Activated effector memory CD4-positive, alpha-beta T cell treated with anti-CD3 and anti-CD28 coated beads, Interleukin-2, amount 50 U/mL, for 16 hours (primary cell): ENCODE measurements at regions not wholly inside any gene's neighbourhood (a gene's known extent, or its start where the extent isn't known, plus 50 kb on each side); places are given as distances from the start of the nearest gene placed in this dataset.
"Not testable (repeated sequence)": the region's sequence is repeated elsewhere in the genome, so short reads cannot be mapped to it uniquely, and the experiment has no call there.

ENCODE experiments used
- DNase-seq: peaks from one replicate; pipeline ENCODE4 v3.0.0-alpha.2; 2020

DNA sequence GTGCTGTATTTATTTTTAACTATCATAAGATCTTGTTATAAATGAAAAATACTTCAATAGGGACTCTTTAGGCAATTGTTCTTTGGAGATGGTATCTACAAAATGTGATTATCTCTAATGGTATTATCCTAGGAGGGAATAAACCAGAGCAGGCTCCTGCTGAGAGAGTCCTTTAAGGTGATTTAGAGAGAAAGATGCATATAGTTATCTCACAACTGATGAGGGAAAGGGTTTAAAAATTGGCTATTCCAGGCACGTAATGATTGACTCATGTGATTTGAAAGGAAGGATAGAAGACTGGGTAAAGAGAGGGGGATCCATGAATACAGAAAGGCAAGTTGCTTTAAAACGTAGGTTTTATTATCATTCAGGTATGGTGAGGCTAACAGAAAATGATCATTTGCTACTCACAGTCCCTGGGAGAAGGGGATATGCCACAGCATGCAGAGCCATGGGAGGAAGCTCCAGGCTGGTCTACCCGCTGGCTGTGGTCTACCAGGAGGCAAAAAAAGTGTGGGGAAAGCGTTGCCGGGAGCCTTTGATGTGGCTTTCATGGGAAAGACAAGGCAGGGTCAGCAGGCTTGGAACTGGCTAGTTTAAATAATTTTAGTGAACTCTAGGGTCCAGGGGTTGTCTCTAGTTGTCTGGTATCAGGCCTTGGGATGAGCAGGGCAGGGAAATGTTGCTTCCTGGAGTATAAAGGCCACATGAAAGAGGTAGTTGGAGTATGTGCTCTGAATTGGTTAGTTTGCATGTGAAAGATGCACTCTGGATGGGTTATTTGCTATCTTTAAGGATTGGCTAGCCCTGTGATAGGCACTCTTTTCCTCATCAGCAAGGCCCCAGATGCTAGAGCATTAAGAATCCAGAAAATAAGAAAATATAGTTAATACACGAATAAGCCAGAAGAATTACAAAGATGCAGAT lies 798.4 kb upstream of the GRM7 start:
- DNase-seq = no peak

DNA sequence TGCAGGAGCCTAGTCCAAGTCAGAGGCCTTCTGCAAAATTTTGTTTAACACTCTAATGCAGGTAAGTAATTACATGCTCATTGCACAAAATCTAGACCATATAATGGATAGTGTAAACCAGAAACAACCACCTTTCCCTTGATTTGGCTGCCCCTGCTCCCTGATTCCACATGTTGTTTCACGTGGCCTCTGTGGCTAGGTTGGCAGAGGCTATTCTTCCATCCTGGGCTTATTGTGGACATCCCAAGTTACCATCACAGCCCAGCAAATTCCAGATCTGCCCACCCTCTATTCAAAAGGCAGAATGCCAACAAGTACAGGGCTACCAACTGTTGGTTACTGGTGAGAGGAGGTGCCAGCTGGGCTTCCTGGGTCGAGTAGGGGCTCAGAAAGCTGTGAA lies 794.5 kb upstream of the GRM7 start:
- no peak for DNase-seq

DNA sequence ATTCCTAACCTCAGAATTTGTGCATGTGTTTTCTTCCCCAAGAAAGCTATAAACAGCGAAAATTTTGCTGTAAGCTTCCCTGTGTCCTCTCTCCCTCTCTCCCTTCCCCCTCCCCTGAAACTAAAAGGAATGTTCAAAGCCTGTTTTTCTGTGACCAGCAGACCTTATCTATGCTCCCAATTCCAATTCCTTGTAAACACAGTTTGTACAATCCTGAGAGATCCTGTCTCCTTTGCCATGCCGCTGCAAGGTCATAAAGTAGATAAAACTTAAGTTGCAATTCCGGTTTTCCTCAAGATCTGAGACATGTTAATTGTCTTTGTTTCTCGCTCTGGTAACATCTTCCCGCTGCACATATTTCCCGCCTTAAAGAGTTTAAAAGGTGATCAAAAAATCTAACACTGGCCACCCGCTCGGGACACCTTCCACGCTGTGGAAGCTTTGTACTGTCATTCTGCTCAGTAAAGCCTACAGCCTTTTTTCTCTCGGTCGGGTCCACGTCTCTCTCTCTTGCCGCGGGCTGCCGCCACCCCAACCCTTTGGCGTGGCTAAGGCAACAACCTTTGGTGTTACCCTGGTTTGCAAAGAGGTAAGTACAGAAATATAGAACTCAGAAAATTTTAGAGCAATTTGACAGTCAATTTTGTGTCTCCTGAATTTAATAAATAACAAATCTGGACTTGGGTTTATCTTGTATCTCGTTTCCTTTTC lies 793.9 kb upstream of the GRM7 start:
- DNase-seq = not testable (repeated sequence)

DNA sequence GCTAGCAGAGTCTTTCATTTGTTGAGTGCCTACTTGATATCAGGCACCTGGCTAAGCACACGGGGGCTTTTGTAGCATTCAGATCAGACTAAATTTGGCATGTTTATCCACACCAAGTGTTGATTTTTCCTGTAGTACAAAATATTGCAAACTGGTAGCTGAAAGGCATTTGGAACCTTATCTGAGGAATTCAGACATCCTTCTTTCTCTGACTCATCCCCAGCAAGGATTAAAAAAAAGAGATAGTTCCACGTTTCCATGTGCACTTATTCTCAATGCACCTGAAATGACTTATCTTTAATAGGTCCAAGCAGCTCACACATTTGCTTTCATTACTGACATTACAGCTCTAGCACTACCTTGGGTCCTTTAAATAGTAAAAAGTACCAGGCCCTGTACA lies 786.0 kb upstream of the GRM7 start:
- no peak for DNase-seq

DNA sequence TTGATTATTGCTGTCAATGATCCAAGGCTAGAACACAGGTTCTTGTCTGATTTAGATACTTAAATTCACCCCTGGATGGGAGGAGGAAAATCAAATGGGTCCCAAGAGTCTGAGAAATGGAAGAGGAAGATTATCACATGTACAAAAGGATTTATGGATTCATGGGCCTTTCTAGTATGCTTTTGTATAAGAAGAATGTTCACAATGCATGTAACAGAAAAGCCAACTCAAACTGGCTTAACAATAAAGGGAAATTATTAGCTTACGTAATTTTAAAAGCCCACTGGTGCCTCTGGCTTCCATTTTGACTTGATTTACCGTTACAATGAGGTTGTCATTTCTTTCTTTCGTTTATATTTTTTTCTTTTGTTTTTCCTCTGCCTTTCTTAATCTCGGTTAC lies 782.5 kb upstream of the GRM7 start:
- no peak for DNase-seq

DNA sequence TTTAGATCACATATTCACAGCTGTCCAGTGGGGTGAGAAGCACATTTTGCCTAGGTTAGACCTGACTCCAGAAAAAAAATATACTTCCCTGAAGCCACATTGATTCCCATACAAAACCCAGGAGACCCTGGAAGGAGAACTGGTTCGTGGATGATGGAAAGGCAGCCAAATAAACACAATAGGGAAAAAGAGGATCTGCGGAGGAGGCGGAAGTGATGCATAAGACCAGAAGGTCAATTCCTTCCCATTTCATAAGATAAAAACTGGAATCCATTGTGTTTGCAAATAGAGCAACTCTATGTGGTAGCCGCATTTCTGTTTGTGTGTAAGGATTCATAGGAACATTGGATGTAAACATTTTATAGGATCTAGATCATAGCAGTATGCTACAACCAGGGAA lies 781.9 kb upstream of the GRM7 start:
- DNase-seq = no peak

DNA sequence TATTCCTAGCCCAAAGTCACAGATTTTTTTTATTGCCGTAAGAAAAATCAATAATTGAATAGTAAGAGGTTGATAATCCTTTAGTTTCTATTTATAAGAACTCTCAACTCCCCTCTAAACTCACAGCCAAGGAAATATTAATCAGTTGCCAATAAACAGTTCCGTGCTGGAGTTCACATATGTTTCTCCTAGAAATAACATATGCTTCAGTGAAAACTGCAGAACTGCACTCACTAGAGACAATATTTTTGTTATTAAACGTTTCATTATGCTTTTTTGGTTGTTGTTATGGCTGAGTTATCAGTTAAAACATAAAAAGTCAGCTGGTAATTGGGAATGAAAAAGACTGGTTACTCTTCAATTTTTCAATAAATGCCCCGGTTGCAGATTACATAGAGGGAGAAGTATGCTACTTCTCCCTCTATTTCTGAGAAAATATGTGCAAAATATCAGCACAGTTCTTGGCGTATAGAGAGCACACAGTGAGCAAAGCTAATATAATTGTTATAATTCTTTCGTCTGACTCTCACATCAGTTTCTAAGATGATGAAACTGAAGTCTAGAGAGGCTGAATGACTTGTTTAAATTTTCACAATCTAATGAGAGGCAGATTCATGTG lies 781.2 kb upstream of the GRM7 start:
- no peak for DNase-seq

DNA sequence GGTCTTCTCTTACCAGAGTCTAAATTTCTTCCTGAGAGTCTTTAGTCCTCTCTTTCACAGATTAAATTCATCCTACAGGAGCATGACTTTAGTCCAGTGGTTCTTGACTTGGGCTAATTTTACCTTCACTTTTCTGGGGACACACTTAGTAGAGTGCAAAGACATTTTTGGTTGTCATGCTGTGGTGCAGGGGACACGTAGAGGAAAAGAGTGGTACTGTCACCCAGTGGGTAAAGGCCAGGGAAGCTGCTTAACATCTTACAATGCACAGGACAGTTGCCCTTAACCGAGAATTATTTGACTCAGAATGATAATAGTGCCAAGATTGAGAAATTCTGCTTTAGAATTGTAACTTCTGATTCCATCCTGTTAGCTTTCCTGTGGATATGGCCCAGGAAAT lies 772.5 kb upstream of the GRM7 start:
- DNase-seq = no peak

DNA sequence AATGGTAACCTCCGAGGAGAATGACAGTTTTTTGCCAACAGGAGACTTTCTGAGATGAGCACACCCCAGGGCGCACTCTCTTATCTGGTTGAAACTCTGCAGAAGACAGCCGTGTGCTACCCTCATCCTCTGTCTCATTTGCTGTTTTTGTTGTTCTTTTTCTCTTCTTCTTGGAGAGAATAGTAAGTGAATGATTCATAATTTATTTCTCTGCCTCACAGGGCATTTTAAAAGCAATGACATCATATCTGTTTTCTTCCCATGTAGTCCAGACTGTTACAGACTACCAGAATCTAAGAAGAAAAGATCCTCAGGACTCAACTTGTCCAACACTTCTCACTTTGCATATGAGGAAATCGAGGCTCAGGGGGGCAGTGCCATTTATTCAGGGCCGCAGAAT lies 771.1 kb upstream of the GRM7 start:
- DNase-seq = no peak

DNA sequence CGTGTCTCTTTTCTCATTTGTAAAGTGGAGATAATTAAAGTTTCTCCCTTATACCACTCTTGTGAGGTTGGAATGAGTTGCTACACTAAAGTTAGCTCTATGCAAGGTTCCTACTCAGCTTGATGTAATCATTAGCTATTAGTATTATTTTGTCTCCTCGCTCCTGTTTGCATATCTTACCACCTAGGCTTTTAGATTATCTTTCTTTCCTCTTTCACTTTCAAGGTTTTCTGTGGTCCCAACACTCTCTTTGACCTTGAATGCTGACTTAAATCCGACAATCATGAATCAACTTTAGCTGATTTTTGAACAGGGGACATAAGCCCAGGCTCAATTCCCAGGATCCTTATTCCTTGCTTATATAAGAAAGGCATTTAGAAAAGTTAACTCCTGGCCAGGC lies 769.7 kb upstream of the GRM7 start:
- no peak for DNase-seq

DNA sequence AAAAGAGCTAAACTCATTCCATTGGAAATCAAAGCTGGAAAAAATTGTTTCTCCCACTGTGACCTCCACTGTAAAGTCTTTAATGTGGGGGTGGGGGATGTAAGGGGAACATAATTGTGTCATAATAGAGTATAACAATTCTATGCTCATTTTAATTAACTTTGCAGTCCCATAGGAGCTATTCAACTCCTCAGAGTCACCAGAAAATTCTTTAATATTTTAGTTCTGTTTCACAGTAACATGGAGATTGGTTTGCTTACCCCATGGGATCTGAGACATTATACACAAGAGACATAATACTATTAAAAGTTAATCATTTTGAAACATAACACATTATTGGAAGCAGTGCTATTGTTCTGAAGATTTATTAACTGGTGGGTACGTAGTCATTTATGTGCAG lies 765.9 kb upstream of the GRM7 start:
- DNase-seq = no peak

DNA sequence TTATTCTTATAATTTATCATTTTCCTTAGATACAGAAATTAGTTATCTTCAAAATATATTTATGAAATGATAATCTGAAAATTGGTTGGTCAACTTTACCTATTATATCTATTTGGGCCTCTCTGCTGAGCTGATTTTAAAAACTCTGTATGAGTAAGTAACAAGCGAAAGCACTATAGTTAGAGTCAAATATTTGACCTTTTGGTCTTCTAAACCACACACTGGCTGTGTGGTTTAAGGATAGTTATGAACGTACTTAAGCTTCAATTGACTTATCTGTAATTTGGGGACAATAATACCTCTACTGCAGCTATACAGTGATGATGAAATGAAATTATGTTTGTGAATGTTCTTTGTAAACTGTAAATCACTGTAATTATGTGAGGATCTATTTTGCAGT lies 763.9 kb upstream of the GRM7 start:
- DNase-seq = no peak

DNA sequence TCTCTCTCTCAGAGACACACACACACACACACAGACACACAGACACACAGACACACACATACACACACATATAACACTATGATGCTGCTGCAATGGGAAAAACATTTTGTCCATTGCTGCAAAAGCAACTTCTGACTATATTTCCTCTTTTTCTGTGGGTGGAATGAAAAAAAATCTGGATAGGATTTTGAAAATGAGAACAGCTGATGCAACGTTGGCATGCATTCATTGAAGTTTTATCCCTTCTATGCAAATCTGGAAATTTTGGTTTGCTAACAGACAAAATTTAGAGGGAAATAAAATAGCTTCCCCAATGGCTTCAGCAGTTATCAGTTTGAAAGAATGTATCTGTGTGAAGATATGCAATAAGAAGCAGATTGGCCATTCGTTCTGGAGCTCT lies 763.4 kb upstream of the GRM7 start:
- no peak for DNase-seq

DNA sequence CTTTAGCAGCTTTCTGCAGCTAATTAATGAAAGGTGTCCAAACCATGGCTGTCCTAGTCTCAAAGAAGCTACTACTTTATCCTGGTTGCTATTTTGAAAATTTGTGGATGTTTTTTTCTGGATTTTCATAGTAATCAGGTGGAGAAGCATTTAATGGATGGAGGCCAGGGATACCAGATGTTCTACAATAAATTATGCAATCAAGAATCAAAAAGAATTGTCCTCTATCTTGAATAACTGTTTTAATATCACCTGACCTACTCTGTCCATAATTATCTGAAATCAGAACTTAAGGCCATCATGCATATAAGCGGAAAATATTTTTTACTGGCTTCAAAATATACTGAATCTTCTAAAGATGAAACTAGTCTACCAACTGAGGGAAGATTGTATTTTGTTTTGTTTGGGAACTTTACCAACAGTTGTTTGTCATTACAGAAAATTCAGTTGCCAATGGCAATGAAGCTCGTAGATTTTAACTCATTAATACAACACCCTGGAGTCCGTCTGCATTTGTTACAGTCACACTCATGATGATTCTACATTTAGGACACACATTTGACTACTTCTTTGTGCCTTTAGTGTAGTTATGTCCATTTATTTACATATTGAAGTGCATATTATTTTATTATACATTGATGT lies 762.3 kb upstream of the GRM7 start:
- DNase-seq = no peak

DNA sequence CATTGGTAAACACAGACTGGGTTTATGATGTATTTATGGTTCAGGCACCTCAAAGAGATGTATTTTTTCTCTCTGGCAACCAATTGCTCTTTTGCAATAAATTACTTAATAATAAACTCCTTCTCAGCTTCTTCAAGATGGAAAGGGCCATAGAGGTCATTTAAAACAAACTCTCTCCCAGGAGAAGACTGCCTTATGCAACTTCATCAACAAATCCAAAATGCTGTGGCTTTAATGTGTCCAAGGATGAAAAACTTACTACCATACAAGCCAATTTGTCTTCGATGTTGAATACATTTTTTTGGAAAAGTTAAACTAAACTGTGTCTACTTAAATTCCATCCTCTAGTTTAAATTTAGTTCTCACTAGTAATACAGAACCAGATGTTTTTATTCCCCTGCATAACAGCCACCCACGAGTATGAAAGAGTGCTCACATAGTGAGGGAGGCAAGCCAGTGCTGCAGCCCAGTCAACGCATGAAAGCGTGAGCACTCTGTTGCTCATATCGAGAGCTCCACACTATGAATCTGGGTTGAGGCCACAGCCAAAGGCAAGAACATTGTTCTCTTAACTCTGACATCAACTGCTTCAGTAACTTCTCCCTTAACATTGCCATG lies 761.3 kb upstream of the GRM7 start:
- no peak for DNase-seq

DNA sequence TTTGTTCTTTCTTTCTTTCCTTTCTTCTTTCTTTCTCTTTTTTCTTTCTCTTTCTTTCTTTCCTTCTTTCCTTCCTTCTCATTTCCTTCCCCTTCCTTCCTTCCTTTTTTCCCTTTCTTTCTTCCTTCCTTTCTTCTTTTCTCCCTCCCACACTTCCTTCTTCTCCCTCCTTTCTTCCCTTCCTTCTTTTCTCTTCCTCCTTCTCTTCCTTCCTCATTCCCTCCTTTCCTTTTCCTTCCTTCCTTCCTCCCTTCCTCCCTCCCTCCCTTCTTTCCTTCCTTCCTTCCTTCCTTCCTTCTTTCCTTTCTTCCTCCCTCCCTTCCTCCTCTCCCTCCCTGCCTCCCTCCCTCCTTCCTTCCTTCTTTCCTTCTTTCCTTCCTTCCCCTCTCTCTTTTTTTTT lies 755.7 kb upstream of the GRM7 start:
- DNase-seq = no peak

DNA sequence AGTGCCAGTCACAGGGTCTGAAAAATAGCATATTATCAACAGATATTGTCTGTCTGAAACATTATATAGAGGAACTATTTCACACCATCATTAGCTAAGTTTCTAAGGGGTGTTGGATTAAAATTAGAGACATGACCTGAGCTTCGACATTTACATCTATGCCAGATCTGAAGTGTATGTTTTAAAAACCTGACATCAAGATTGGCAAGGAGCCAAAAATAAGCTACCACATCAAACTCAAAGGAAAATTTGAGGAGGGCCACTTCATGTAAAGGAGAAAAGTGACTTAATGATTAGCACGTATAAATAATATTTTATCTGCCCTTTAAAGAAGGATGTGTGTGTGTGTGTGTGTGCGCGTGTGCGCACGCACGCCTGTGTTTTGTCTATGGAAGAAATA lies 752.0 kb upstream of the GRM7 start:
- no peak for DNase-seq

DNA sequence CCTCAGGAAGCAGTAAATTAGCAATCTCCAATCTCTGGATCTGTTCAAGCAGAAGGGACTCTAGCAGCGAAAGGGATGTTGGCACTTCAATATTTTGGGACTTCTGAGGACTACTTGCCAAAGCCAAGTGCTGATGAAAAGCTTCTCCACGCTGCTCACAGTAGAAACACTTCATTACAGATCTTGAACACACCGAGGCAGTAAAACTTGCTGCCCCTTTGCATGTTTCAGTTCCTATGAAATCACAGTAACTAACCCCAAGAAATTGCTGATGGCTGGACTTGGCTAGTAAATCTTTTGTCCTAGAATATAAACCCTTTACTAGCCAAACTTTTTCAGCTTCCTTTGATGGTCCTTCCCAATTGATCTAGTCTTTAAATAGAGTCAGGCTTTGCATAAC lies 750.5 kb upstream of the GRM7 start:
- DNase-seq = no peak

DNA sequence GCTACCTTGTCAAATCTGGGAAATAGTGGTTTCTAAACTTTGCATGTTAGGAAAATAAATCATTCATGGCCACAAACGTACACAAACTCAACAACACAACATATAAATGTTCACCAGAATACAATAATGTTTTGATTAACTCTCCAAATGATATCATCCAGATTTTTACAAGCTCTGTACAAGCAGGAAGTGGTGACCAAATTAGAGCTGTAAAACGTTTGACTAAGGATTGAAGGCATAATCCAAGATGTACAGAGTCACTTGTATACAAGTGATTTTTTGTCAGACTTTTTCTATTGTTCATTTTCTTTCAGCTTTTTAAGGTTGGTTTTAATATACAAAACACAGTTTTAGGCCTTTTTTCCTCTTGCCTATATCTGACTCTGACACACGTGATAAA lies 748.4 kb upstream of the GRM7 start:
- DNase-seq = no peak

DNA sequence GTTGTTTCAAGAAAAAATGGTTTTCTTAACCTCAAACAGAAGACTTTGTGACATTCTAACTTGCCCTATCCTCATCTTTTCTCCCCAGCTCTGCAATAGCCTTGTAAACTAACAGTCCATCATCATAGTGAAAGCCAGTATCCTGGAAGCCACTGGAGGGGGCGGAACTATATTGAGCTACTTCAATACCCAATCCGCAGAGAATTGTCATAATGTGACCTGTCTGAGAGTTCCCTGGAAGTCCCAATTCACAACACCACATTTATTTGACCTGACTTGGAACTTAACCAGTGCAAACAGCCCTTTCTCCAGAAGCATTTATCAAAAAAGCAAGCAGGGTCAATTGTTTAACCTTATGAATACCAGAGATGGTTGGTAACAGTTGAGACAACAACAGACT lies 747.6 kb upstream of the GRM7 start:
- DNase-seq = no peak

DNA sequence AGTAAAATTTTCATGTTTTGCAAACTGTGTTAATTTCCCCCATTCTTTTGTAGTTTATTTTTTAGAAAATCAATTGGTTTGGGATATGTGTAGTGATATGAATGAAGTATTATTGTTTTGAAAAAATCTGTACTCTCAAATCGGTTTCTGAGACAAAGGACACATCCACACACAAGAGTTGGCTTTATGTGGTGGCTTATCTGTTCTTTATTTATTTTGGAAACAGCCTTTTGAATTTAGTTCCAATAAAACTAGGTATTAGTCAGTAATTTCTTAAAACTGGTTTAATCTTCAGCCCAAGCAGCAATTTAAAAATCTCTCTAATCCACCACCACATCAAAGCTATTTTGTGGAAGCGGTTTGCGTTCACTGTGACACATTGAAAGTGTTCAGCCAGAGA lies 741.5 kb upstream of the GRM7 start:
- DNase-seq = no peak

DNA sequence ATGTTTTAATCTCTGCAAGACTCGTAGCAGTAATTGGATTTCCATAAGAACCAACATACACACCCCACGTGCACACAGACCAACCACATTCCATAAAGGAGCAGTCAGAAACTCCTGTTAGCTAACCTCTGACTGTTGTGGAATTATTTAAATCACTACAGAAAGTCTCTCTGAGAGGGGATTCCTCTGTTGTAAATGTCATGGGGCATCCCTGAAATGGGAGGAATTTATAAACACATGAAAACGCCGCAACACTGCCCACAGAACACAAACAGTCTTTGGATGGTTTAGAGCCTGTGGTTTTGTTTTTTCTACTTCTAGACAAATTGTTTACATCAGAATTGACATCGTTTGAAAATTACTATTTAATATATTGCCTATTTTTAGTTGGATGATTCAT lies 740.1 kb upstream of the GRM7 start:
- no peak for DNase-seq

DNA sequence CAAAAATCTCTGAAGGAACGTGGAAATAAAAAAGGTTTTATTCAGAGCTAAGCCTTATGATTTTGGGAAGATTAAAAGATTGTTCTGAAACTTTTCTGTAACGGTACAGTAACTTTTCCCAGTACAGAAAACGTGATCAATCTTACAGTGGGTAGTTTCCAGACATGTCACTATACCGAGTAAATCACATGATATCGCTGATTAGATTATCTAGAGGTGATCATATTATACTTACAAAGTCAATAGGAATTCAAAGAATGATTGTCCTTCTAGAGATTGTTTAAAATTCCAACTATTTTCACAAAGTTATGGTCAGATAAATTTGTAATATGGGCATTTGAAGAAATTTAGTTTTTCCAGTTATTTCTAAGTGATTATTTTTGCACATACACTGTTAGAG lies 736.0 kb upstream of the GRM7 start:
- no peak for DNase-seq
